Panc1 (cell line): ENCODE measurements at regions not wholly inside any gene's neighbourhood (a gene's known extent, or its start where the extent isn't known, plus 50 kb on each side); places are given as distances from the start of the nearest gene placed in this dataset.

ENCODE experiments used
- CTCF ChIP-seq: fragments of 450-650 bp; IDR thresholded peaks from 2 replicates; pipeline ENCODE4 v1.5.1; 2017; ENCODE audit warnings: mild to moderate bottlenecking
- POLR2AphosphoS5 ChIP-seq: IDR thresholded peaks from 2 replicates; pipeline ENCODE4 v1.6.1; 2012; ENCODE audit warnings: mild to moderate bottlenecking, low read depth, low read length, moderate library complexity
- REST ChIP-seq, 2 experiments: IDR thresholded peaks; 2 replicates each; pipeline ENCODE4 v1.6.1; 2011 to 2012; ENCODE audit warnings: low read depth in 2 of 2, control low read depth in 1 of 2, low read length in 1 of 2, mild to moderate bottlenecking in 1 of 2, moderate library complexity in 1 of 2; ENCODE audit not compliant: insufficient read depth in 1 of 2

GRCh38 chr1:188343914-188344313 lies 1515.2 kb downstream of the PLA2G4A start:
- TF ChIP-seq CTCF = no peak
- no peak for TF ChIP-seq REST (IDR thresholded peaks at IDR 0.05; ENCODE audit: insufficient read depth in 1 of 2, low read depth in 2 of 2, low read length in 1 of 2)
- TF ChIP-seq POLR2AphosphoS5 = no peak
